HG03175 (cell line): ENCODE measurements at regions not wholly inside any gene's neighbourhood (a gene's known extent, or its start where the extent isn't known, plus 50 kb on each side); places are given as distances from the start of the nearest gene placed in this dataset.

Experiments used
- ATAC-seq: cut with Tn5 transposase; IDR thresholded peaks from one replicate; pipeline ENCODE4 v1.9.1; 2021; ENCODE audit warnings: mild to moderate bottlenecking, moderate library complexity; ENCODE audit not compliant: unreplicated experiment

DNA sequence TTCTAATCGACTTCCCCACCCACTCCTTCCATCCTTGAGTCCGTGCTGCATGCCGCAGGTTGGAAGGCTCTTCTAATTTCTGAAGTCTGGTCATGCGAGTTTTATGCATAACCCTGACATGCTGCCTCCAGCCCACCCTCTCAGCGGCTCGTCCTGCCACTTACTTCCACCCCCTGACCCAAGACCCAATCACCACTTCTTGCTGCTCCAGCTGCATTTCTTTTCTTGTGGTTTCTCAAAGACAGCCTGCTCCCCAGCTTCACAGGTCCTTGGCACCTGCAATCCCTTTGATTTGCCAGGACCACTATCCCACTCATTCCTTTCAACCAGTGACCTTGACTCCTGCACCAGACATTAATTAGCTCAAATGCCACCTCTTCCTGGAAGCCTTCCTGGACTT is 486.7 kb downstream of the VRK1 start:
- ATAC-seq = no peak

DNA sequence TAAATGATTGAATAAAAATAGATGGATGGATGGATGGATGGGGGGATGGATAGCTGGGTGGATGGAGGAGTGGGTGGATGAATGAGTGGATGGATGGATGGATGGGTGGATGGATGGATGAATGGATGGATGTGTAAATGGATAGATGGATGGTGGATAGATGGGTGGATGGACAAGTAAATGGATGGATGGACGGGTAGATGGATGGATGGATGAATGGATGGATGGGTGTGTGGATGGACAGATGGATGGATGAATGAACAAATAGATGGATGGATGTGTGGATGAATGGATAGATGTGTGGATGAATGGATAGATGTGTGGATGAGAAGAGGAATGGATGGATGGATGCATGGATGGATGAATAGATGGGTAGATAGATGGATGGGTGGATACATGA is 490.8 kb downstream of the VRK1 start:
- no peak for ATAC-seq

- ATAC-seq = peak; percentile 85
Measured at GRCh38 chr14:97290065-97290464, 492.9 kb downstream of the VRK1 start.

DNA sequence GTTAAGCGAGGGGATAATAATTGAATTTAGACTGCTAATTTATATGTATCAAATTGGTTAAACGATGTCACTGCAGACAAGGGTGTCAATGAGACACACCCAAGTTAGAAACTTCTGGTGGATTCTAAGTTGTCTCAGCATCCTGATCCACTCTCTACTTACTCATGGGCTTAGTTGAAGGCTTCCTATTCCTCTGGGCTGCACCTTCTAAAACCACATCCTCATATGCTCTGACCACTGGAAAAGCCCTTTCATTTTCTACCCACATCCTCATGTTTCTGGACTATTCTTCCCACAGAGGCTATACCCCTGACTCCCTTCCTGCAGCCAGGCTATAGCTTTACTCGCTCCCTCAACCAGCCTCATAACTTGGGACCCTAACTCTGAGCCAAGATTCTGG is 493.8 kb downstream of the VRK1 start:
- ATAC-seq = no peak

DNA sequence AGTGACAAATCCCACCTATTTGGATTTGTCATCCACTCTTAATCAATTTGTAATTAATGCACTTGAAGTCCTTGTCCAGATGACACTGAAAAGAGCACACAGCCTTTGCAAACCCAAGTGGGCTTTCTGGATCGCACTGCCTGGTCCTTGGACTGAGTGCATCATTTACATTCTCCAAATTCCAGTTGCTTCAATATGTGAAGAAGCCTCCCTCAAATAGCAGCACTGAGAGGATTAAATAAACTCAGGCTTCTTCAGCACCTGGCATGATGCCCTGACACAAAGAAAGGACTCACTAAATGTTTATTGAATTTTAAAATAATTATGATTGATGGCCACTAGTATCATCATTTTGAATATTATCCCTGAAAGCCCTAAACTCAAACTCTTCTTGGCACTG is 496.5 kb downstream of the VRK1 start:
- ATAC-seq = no peak

GRCh38 chr14:97295108-97295710 is 498.0 kb downstream of the VRK1 start:
- ATAC-seq = no peak

DNA sequence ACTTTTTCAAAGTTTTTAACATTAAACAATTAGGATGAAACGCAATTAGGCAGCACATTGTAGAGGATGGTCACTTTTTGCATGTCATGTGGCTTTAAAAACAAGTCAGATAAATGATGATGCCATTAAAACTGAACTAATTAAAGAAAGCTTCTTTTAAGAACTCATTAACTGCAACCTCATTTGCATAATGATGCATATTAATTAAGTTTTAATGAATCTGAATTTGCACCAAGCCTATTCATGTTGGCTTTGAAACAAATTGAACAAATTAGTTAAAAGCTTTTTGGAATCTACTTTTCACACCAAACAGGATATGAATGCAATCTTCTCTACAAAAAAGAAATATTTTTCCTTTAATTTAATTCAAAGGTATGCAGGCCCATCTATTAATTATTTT is 499.0 kb downstream of the VRK1 start:
- ATAC-seq = no peak

GRCh38 chr14:97297100-97297499 is 499.9 kb downstream of the VRK1 start:
- ATAC-seq = no peak

DNA sequence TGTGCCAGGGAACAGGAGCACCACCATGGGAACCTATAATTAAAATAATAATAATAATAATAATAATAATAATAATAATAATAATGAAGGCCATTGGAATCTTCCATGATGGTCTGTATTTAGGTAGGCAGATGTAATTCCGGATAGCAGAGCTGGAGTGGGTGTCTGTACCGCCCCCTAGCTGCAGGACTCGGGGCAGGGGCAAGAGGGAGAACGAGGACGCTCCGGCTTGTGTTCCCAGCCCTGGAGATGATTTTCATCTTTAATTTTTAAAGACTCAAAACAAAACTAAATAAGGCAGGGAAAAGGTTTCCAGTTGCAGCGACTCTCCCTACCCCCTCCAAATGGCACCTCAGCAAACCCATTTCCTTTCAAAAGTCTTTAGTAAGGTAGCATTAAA is 501.1 kb downstream of the VRK1 start:
- no peak for ATAC-seq

DNA sequence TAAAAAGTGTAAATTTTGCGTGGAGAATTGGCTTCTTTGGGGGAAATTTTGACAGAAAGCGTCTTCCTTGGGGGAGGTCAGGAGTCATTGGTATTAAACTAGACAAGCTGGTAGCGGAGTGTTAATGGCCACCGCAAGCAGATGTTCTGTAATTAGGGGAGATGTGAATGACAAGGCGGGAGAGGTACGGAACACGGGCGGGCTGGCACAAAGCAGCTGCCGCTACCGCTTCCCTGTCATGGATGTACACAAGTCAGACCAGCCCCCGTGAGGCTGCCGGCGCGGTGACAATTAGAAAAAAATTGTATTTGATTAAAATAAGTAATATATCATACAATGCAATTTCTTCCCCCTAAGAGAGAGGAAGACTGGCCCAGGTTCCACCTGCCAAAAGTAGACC is 501.6 kb downstream of the VRK1 start:
- no peak for ATAC-seq

GRCh38 chr14:97299661-97300060 is 502.5 kb downstream of the VRK1 start:
- ATAC-seq = no peak

- no peak for ATAC-seq
Measured at GRCh38 chr14:97301931-97302559, 504.9 kb downstream of the VRK1 start.

- ATAC-seq = peak; percentile 56
Measured at GRCh38 chr14:97306133-97306759, 509.1 kb downstream of the VRK1 start.

DNA sequence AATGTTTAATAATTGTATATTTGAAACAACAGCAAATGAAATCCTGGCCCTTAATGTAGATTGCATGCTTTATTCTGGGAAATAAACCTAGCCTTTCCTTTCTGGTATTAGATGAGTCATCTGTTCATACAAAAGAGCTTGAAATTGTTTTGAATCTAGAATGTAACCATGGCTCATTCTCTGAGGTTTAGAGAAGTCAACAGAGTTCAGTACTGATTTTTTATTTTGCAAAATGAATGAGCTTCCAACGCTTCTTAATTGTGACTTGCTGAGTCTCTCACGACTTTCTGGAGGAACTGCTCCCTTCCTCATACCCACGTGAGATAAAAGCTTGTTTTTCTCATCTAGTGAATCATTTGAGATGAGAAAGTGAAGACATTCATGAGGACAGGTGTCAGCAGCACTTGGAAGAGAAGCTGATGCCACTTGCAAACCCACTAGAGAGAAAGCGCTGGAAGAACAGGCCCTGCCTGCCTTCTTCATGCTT is 509.6 kb downstream of the VRK1 start:
- peak; percentile 61 for ATAC-seq

- no peak for ATAC-seq
Measured at GRCh38 chr14:97311411-97311810, 514.2 kb downstream of the VRK1 start.

- ATAC-seq = no peak
Measured at GRCh38 chr14:97312910-97313309, 515.7 kb downstream of the VRK1 start.

- no peak for ATAC-seq
Measured at GRCh38 chr14:97315790-97316189, 518.6 kb downstream of the VRK1 start.

DNA sequence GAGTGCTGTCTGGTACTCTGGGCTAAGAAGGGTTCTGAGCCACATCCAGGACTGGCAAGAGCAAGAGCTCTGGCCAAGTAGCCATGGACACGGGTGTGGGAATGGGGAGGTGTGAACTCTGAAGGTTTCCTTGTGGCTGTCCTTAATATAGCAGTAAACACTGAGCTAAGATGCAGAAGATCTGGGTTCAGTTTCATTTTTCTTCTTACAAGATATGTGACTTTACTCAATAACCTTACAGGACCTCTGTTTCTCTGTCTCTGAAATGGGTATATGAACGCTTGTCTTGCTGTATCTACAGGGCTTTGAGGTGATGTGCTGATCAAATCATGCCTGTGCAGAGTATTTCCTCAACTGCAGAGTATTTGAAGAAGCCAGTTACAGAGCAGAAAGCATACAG is 521.2 kb downstream of the VRK1 start:
- ATAC-seq = no peak

GRCh38 chr14:97319691-97320090 is 522.5 kb downstream of the VRK1 start:
- no peak for ATAC-seq

DNA sequence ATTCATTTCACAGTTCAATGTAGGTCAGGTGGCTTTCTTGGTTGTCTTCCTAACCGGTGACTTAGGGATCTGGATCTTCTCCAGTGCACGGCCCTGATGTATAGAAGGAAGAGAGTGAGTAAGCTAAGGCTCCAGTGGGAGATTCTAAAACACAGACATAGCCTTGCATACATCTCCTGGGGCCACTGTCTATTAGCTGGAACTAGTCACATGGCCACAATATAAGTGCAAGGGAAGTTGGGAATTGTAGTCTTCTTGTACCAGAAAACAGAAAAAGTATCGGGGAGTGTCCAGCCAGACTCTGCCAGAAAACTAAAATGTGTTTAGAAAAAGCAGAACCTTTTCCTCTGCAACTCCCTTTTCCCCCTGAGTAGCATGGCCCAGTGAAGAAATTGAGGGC is 531.6 kb downstream of the VRK1 start:
- no peak for ATAC-seq

- ATAC-seq = no peak
Measured at GRCh38 chr14:97329701-97330100, 532.5 kb downstream of the VRK1 start.

DNA sequence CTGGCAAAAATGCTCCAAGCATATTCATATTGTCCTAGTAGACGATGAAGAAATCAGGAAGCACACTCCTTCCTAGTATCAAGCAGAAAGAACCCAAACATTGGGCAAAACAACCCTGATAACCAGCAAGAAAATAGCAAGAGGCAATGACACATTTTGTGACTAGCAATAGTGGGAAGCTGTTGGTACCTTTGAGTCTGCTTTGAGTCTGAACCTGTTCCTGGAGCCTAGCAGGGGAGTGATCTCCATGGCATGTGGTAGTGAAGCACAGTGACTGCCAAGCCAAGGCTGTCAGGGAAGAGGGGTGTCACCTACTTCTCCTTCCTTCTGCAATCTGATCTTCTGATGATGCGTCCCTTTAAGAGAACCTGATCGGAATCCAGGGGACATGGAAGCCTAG is 533.9 kb downstream of the VRK1 start:
- no peak for ATAC-seq
